ENCODE measurements at regions not wholly inside any gene's neighbourhood (a gene's known extent, or its start where the extent isn't known, plus 50 kb on each side); places are given as distances from the start of the nearest gene placed in this dataset.

- no CpG with 5 or more reads among the region's 1 CpG for WGBS (ENCODE audit: extremely low coverage, insufficient read length, low lambda C conversion rate)
- no peak overlapping the region for H3K18ac ChIP-seq (ENCODE audit: insufficient read length, low read depth, low read length)
- DNase-seq: no peak
- no peaks in the 10 kb centered on the region for H4K20me1 ChIP-seq (ENCODE audit: control insufficient read depth, insufficient read depth, insufficient read length)
- no peak overlapping the region for H3K4me2 ChIP-seq (ENCODE audit: insufficient read depth, insufficient read length, low read length)
- no peak overlapping the region for H2BK15ac ChIP-seq (ENCODE audit: low read depth, low read length)
- Mint-ChIP-seq H3K9me3 (peaks cover 0 to 7% of the 10 kb centered on the region in 2 experiments; a peak in 1 of 5 replicates), H3K4me1 (no peaks in the 10 kb centered on the region), H3K4me3 (no peak overlapping the region), H3K27me3 (ENCODE audit: low read depth) (no peaks in the 10 kb centered on the region), H3K27ac (no peak overlapping the region), H3K36me3 (ENCODE audit: insufficient read depth in 1 of 3, low read depth in 3 of 3) (peaks cover 0 to 3% (median 1%) of the 10 kb centered on the region in 3 experiments; a peak in 3 of 7 replicates)
- H4K5ac ChIP-seq (ENCODE audit: insufficient read length, low read depth, low read length): no peak overlapping the region
- TF ChIP-seq, protein P1, sequence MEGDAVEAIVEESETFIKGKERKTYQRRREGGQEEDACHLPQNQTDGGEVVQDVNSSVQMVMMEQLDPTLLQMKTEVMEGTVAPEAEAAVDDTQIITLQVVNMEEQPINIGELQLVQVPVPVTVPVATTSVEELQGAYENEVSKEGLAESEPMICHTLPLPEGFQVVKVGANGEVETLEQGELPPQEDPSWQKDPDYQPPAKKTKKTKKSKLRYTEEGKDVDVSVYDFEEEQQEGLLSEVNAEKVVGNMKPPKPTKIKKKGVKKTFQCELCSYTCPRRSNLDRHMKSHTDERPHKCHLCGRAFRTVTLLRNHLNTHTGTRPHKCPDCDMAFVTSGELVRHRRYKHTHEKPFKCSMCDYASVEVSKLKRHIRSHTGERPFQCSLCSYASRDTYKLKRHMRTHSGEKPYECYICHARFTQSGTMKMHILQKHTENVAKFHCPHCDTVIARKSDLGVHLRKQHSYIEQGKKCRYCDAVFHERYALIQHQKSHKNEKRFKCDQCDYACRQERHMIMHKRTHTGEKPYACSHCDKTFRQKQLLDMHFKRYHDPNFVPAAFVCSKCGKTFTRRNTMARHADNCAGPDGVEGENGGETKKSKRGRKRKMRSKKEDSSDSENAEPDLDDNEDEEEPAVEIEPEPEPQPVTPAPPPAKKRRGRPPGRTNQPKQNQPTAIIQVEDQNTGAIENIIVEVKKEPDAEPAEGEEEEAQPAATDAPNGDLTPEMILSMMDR (conservative IDR thresholded peaks at IDR 0.05): no peak
- no peak overlapping the region for H4K91ac ChIP-seq (ENCODE audit: insufficient read length, low read depth, low read length)
- H2BK20ac ChIP-seq (ENCODE audit: low read depth, low read length, poor library complexity, severe bottlenecking): no peak overlapping the region
- H3K79me1 ChIP-seq (ENCODE audit: insufficient read depth, low read depth, low read length, poor library complexity, severe bottlenecking): no peaks in the 10 kb centered on the region
- no peak overlapping the region for H3K27ac ChIP-seq (ENCODE audit: insufficient read length, low read depth, low read length)
- H2AFZ ChIP-seq (ENCODE audit: low read length): no peak overlapping the region
- H2BK12ac ChIP-seq (ENCODE audit: insufficient read length, low read depth, low read length): no peak overlapping the region
- no peak overlapping the region for H3K14ac ChIP-seq (ENCODE audit: insufficient read depth, low read length)
- H3K23ac ChIP-seq (ENCODE audit: insufficient read length, low read depth, low read length): no peak overlapping the region
- no peaks in the 10 kb centered on the region for H3K27me3 ChIP-seq (ENCODE audit: insufficient read depth, low read length)
- no peaks in the 10 kb centered on the region for H3K23me2 ChIP-seq (ENCODE audit: insufficient read length, low read depth, low read length, poor library complexity, severe bottlenecking)
- no peak overlapping the region for H3T11ph ChIP-seq (ENCODE audit: low read length)
- H3K79me2 ChIP-seq (ENCODE audit: insufficient read depth, low read length): no peaks in the 10 kb centered on the region
- no peak overlapping the region for H4K8ac ChIP-seq (replicated peaks; ENCODE audit: insufficient read length, low read depth, low read length)
- H3K9me3 ChIP-seq (ENCODE audit: control insufficient read depth, low read depth, low read length): no peaks in the 10 kb centered on the region
- H3K4ac ChIP-seq (ENCODE audit: low read depth, low read length): no peak overlapping the region
- no peak overlapping the region for H2BK5ac ChIP-seq (ENCODE audit: insufficient read length, low read length)
- no peaks in the 10 kb centered on the region for H3K4me1 ChIP-seq (ENCODE audit: insufficient read depth, low read length)
- H3K9ac ChIP-seq (ENCODE audit: extremely low read depth, insufficient read length, low read length): no peak overlapping the region
- H3K56ac ChIP-seq (ENCODE audit: insufficient read length, low read depth, low read length): no peak overlapping the region
- H2AK5ac ChIP-seq (ENCODE audit: insufficient read length, low read length): no peak overlapping the region
- H2BK120ac ChIP-seq (ENCODE audit: low read depth, low read length, poor library complexity, severe bottlenecking): no peak overlapping the region
Measured at GRCh38 chr12:17918013-17918412, 172.0 kb downstream of the RERGL start.
